ENCODE measurements at regions not wholly inside any gene's neighbourhood (a gene's known extent, or its start where the extent isn't known, plus 50 kb on each side); places are given as distances from the start of the nearest gene placed in this dataset.

DNA sequence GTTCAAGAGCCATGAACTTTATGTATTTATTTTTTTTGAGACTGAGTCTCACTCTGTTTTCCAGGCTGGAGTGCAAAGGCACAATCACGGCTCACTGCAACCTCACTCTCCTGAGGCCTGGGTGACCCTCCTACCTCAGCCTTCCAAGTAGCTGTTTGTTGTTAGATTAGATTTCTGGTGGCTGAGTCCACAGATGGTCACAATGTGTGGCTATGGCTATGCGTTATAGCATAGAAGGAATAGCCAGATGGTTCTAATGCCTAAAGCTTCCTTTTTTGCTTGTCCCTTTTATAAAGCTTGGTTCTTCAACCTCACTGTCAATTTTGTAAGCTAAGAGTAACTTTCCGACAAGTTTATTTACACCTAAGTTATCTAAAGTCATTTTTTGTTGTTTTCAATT is 62.3 kb upstream of the FMN2 start:
- Histone ChIP-seq H3K27me3 (ENCODE audit: control insufficient read depth, insufficient read depth, low read length) (no peaks in the 10 kb centered on the region), H3K4me3 (ENCODE audit: low read depth, low read length) (no peak overlapping the region), H3K27ac (ENCODE audit: low read depth, low read length) (no peak overlapping the region)

DNA sequence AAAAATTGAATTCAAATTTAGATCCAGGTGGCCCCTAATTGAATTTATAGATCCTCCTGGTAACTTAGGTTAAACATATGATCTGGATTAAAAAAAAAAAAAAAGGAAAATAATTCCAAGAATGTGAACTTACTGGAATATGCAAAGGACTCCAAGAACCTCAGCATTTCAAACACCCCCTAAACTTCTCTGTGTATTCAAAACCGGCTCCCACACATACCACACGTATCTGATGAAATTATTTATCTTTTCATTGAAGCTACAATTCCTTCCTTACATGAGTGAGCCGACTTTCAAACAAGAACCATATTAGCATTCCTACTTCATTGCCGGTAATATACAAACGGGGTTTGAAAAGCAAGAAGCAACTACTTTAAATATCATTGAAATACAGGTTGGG is 61.4 kb upstream of the FMN2 start:
- H3K9me3 ChIP-seq (ENCODE audit: control insufficient read depth, insufficient read depth, low read length) = no peaks in the 10 kb centered on the region
- H3K36me3 ChIP-seq (ENCODE audit: control insufficient read depth, insufficient read depth, low read length) = no peaks in the 10 kb centered on the region
- H3K27me3 ChIP-seq (ENCODE audit: control insufficient read depth, insufficient read depth, low read length) = no peaks in the 10 kb centered on the region
- H3K27ac ChIP-seq (ENCODE audit: low read depth, low read length) = no peak overlapping the region
- peaks cover 8% of the 10 kb centered on the region; the same call in 1 of the 2 replicates for H3K4me1 ChIP-seq (ENCODE audit: control insufficient read depth, insufficient read depth, low read length)
- no peak overlapping the region for H3K9ac ChIP-seq (ENCODE audit: low read depth, low read length)
- H3K4me3 ChIP-seq (ENCODE audit: low read depth, low read length) = no peak overlapping the region

More for the DNA sequence above, 62.3 kb upstream of the FMN2 start:
- H3K9ac ChIP-seq (ENCODE audit: low read depth, low read length) = no peak overlapping the region
- H3K9me3 ChIP-seq (ENCODE audit: control insufficient read depth, insufficient read depth, low read length) = no peaks in the 10 kb centered on the region
- peaks cover 8% of the 10 kb centered on the region; the same call in 1 of the 2 replicates for H3K4me1 ChIP-seq (ENCODE audit: control insufficient read depth, insufficient read depth, low read length)
- no peaks in the 10 kb centered on the region for H3K36me3 ChIP-seq (ENCODE audit: control insufficient read depth, insufficient read depth, low read length)

DNA sequence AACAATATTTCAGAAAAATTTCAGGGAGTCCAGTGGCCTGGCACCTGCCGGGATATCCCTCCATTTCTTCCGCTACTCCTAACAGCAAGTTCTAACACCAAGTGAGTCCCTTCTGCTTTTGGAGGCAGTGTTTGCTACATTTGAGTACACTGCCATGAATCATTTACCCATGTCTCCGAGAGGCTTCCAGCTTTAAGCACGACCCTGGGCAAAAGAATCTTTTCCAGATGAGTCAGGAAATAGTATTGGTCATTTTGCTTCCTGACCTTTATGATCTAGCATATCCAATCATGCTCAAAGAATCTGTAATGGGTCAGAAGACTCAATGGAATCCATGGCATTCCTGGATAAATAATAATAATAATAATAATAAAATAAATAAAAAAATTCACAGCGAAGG is 60.7 kb upstream of the FMN2 start:
- Histone ChIP-seq H3K27me3 (ENCODE audit: control insufficient read depth, insufficient read depth, low read length) (no peaks in the 10 kb centered on the region), H3K4me3 (ENCODE audit: low read depth, low read length) (no peak overlapping the region), H3K9me3 (ENCODE audit: control insufficient read depth, insufficient read depth, low read length) (no peaks in the 10 kb centered on the region), H3K27ac (ENCODE audit: low read depth, low read length) (no peak overlapping the region), H3K9ac (ENCODE audit: low read depth, low read length) (no peak overlapping the region), H3K36me3 (ENCODE audit: control insufficient read depth, insufficient read depth, low read length) (no peaks in the 10 kb centered on the region), H3K4me1 (ENCODE audit: control insufficient read depth, insufficient read depth, low read length) (peaks cover 8% of the 10 kb centered on the region; the same call in 1 of the 2 replicates)

DNA sequence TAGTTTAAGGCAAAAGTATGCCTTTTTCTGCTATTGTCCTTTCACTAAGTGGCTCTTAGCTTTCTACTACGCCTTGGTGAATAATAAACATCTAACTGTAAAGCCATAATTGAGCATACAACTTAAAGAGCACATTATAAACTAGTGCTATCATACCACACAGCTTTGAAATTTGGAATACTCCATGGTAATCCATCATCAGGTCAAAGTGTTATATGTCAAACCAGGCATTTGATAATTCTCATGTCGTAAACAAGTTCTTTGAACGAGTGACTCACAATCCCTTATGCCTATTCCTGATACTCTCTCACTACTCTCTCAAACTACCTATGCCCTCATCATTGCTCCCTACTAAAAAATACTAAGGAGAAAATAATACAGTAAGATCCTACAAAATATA is 60.3 kb upstream of the FMN2 start:
- Histone ChIP-seq H3K4me3 (ENCODE audit: low read depth, low read length) (no peak overlapping the region), H3K9ac (ENCODE audit: low read depth, low read length) (no peak overlapping the region), H3K9me3 (ENCODE audit: control insufficient read depth, insufficient read depth, low read length) (no peaks in the 10 kb centered on the region), H3K4me1 (ENCODE audit: control insufficient read depth, insufficient read depth, low read length) (peaks cover 8% of the 10 kb centered on the region; the same call in 1 of the 2 replicates), H3K36me3 (ENCODE audit: control insufficient read depth, insufficient read depth, low read length) (no peaks in the 10 kb centered on the region), H3K27me3 (ENCODE audit: control insufficient read depth, insufficient read depth, low read length) (no peaks in the 10 kb centered on the region), H3K27ac (ENCODE audit: low read depth, low read length) (no peak overlapping the region)

GRCh38 chr1:240033406-240033805 is 58.3 kb upstream of the FMN2 start:
- Histone ChIP-seq H3K9ac (ENCODE audit: low read depth, low read length) (no peak overlapping the region), H3K9me3 (ENCODE audit: control insufficient read depth, insufficient read depth, low read length) (no peaks in the 10 kb centered on the region), H3K4me3 (ENCODE audit: low read depth, low read length) (no peak overlapping the region), H3K36me3 (ENCODE audit: control insufficient read depth, insufficient read depth, low read length) (no peaks in the 10 kb centered on the region), H3K27ac (ENCODE audit: low read depth, low read length) (no peak overlapping the region), H3K27me3 (ENCODE audit: control insufficient read depth, insufficient read depth, low read length) (no peaks in the 10 kb centered on the region), H3K4me1 (ENCODE audit: control insufficient read depth, insufficient read depth, low read length) (peaks cover 8% of the 10 kb centered on the region; the same call in 1 of the 2 replicates)

DNA sequence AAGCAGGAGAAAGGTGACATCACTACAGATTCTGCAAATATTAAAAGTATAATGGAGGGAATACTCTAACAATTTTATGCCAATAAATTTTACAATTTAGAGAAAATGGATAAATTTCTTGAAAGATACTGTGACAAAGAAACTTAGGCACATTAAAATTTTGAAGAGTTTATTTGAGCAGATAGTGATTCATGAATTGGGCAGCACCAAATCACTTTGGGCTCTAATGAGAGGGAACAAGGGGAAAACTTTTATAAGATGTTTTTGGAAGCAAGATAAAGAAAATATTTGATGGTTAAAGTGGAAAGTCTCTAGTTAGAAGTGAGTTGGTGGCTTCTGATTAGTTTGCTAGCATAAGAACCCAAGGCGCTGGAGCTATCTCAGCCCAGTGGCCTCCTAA is 55.2 kb upstream of the FMN2 start:
- no peak overlapping the region for H3K9ac ChIP-seq (ENCODE audit: low read depth, low read length)
- no peaks in the 10 kb centered on the region for H3K36me3 ChIP-seq (ENCODE audit: control insufficient read depth, insufficient read depth, low read length)
- no peaks in the 10 kb centered on the region for H3K27me3 ChIP-seq (ENCODE audit: control insufficient read depth, insufficient read depth, low read length)
- no peak overlapping the region for H3K27ac ChIP-seq (ENCODE audit: low read depth, low read length)
- no peak overlapping the region for H3K4me3 ChIP-seq (ENCODE audit: low read depth, low read length)
- H3K9me3 ChIP-seq (ENCODE audit: control insufficient read depth, insufficient read depth, low read length) = no peaks in the 10 kb centered on the region
- H3K4me1 ChIP-seq (ENCODE audit: control insufficient read depth, insufficient read depth, low read length) = no peaks in the 10 kb centered on the region

Data from HUES48 (cell line).